AG10803 (cell line): ENCODE measurements at regions not wholly inside any gene's neighbourhood (a gene's known extent, or its start where the extent isn't known, plus 50 kb on each side); places are given as distances from the start of the nearest gene placed in this dataset.
"Not testable (repeated sequence)": the region's sequence is repeated elsewhere in the genome, so short reads cannot be mapped to it uniquely, and the experiment has no call there.

Experiments used
- DNase-seq: peaks from one replicate; pipeline ENCODE4 v3.0.0; 2010; ENCODE audit warnings: low read depth
- H3K4me3 ChIP-seq: 2 replicates; pipeline ENCODE4 v1.5.1; 2011; ENCODE audit warnings: mild to moderate bottlenecking, low read length, control low read depth
- CTCF ChIP-seq: conservative IDR thresholded peaks from 2 replicates; pipeline ENCODE4 v1.5.1; 2011; ENCODE audit warnings: mild to moderate bottlenecking, low read length, control low read depth, inconsistent platforms

GRCh38 chr7:34558022-34558421 is 100.0 kb upstream of the NPSR1 start:
- H3K4me3 ChIP-seq: no peak overlapping the region
- TF ChIP-seq CTCF: no peak
- DNase-seq: no peak

- TF ChIP-seq CTCF: no peak
- DNase-seq: no peak
- H3K4me3 ChIP-seq: no peak overlapping the region
These were observed 93.9 kb upstream of the NPSR1 start for GRCh38 chr7:34564091-34564490.

GRCh38 chr7:34567906-34568305 is 90.1 kb upstream of the NPSR1 start:
- no peak for TF ChIP-seq CTCF
- DNase-seq: no peak
- H3K4me3 ChIP-seq: no peak overlapping the region

- DNase-seq: no peak
- H3K4me3 ChIP-seq: no peak overlapping the region
- no peak for TF ChIP-seq CTCF
These were observed 87.9 kb upstream of the NPSR1 start for GRCh38 chr7:34569975-34570699.

GRCh38 chr7:34575006-34575405 is 83.0 kb upstream of the NPSR1 start:
- no peak for TF ChIP-seq CTCF

GRCh38 chr7:34577934-34578333 is 80.1 kb upstream of the NPSR1 start:
- DNase-seq, H3K4me3 ChIP-seq: not testable (repeated sequence)

More at GRCh38 chr7:34575006-34575405, 83.0 kb upstream of the NPSR1 start:
- no peak for DNase-seq
- H3K4me3 ChIP-seq: no peak overlapping the region

GRCh38 chr7:34581698-34582097 is 76.3 kb upstream of the NPSR1 start:
- H3K4me3 ChIP-seq, DNase-seq: not testable (repeated sequence)

- DNase-seq: no peak
- no peak for TF ChIP-seq CTCF
These were observed 73.5 kb upstream of the NPSR1 start for GRCh38 chr7:34584526-34584925.

More at GRCh38 chr7:34584526-34584925, 73.5 kb upstream of the NPSR1 start:
- H3K4me3 ChIP-seq: no peak overlapping the region
